ENCODE measurements at regions not wholly inside any gene's neighbourhood (a gene's known extent, or its start where the extent isn't known, plus 50 kb on each side); places are given as distances from the start of the nearest gene placed in this dataset.
A peak's percentile ranks its signal among the peaks of the same experiment; 100 is the strongest.

GRCh38 chr7:130925136-130925794, 191.3 kb upstream of the KLF14 start:
- H3K4me2 ChIP-seq (ENCODE audit: extremely low read depth, insufficient read depth, low read length) = peak overlapping the region; percentile 26
- peaks cover 6% of the 10 kb centered on the region for H3K36me3 ChIP-seq (ENCODE audit: control insufficient read depth, insufficient read depth, low read length)
- no peak overlapping the region for H3K4me3 ChIP-seq (replicated peaks in 1 of 4; ENCODE audit: control extremely low read depth in 1 of 4, insufficient read depth in 1 of 4, low read depth in 3 of 4, low read length in 4 of 4)
- peaks cover 99% of the 10 kb centered on the region for H3K79me2 ChIP-seq (ENCODE audit: control insufficient read depth, insufficient read depth, low read length)
- no peak overlapping the region for H2AFZ ChIP-seq (ENCODE audit: low read length)
- H3K9me3 ChIP-seq (ENCODE audit: control insufficient read depth, insufficient read depth, low read depth, low read length) = no peaks in the 10 kb centered on the region
- no peak for TF ChIP-seq CTCF (conservative IDR thresholded peaks at IDR 0.05 in 1 of 2, IDR thresholded peaks at IDR 0.05 in 1 of 2; ENCODE audit: low read depth in 1 of 2, low read length in 2 of 2)
- no peak for DNase-seq (ENCODE audit: low read depth in 2 of 2)
- no peaks in the 10 kb centered on the region for H4K20me1 ChIP-seq (ENCODE audit: control insufficient read depth, extremely low read depth, insufficient read depth, low read length)
- peaks cover 40% of the 10 kb centered on the region for H3K4me1 ChIP-seq (ENCODE audit: control insufficient read depth, extremely low read depth, insufficient read depth, low read length)
- peak overlapping the region; percentile 57 for H3K27ac ChIP-seq (ENCODE audit: insufficient read depth, low read length)
- H3K9ac ChIP-seq (ENCODE audit: insufficient read depth, low read length) = no peak overlapping the region
- H3K27me3 ChIP-seq (ENCODE audit: control insufficient read depth, insufficient read depth, low read length) = no peaks in the 10 kb centered on the region

- no peak for DNase-seq (ENCODE audit: low read depth in 2 of 2)
- no peak overlapping the region for H3K9ac ChIP-seq (ENCODE audit: insufficient read depth, low read length)
- peaks cover 2% of the 10 kb centered on the region for H3K36me3 ChIP-seq (ENCODE audit: control insufficient read depth, insufficient read depth, low read length)
- no peaks in the 10 kb centered on the region for H4K20me1 ChIP-seq (ENCODE audit: control insufficient read depth, extremely low read depth, insufficient read depth, low read length)
- peaks cover 99% of the 10 kb centered on the region for H3K79me2 ChIP-seq (ENCODE audit: control insufficient read depth, insufficient read depth, low read length)
- TF ChIP-seq CTCF (conservative IDR thresholded peaks at IDR 0.05 in 1 of 2, IDR thresholded peaks at IDR 0.05 in 1 of 2; ENCODE audit: low read depth in 1 of 2, low read length in 2 of 2) (no peak), EZH2 (IDR thresholded peaks at IDR 0.05; ENCODE audit: low read length, missing control alignments) (no peak)
- no peak overlapping the region for H3K4me3 ChIP-seq (replicated peaks in 1 of 4; ENCODE audit: control extremely low read depth in 1 of 4, insufficient read depth in 1 of 4, low read depth in 3 of 4, low read length in 4 of 4)
- no peaks in the 10 kb centered on the region for H3K27me3 ChIP-seq (ENCODE audit: control insufficient read depth, insufficient read depth, low read length)
- H3K4me2 ChIP-seq (ENCODE audit: extremely low read depth, insufficient read depth, low read length) = no peak overlapping the region
- H3K9me3 ChIP-seq (ENCODE audit: control insufficient read depth, insufficient read depth, low read depth, low read length) = no peaks in the 10 kb centered on the region
- H2AFZ ChIP-seq (ENCODE audit: low read length) = no peak overlapping the region
- peak overlapping the region; percentile 57 for H3K27ac ChIP-seq (ENCODE audit: insufficient read depth, low read length)
- peaks cover 37% of the 10 kb centered on the region for H3K4me1 ChIP-seq (ENCODE audit: control insufficient read depth, extremely low read depth, insufficient read depth, low read length)
These were observed 192.1 kb upstream of the KLF14 start for GRCh38 chr7:130926001-130926691.

GRCh38 chr7:130927062-130927461, 193.1 kb upstream of the KLF14 start:
- H4K20me1 ChIP-seq (ENCODE audit: control insufficient read depth, extremely low read depth, insufficient read depth, low read length) = no peaks in the 10 kb centered on the region
- H3K27me3 ChIP-seq (ENCODE audit: control insufficient read depth, insufficient read depth, low read length) = no peaks in the 10 kb centered on the region
- no peak overlapping the region for H2AFZ ChIP-seq (ENCODE audit: low read length)
- H3K4me3 ChIP-seq (replicated peaks in 1 of 4; ENCODE audit: control extremely low read depth in 1 of 4, insufficient read depth in 1 of 4, low read depth in 3 of 4, low read length in 4 of 4) = no peak overlapping the region
- DNase-seq (ENCODE audit: low read depth in 2 of 2) = no peak
- no peak overlapping the region for H3K27ac ChIP-seq (ENCODE audit: insufficient read depth, low read length)
- H3K79me2 ChIP-seq (ENCODE audit: control insufficient read depth, insufficient read depth, low read length) = peaks cover 99% of the 10 kb centered on the region
- H3K36me3 ChIP-seq (ENCODE audit: control insufficient read depth, insufficient read depth, low read length) = no peaks in the 10 kb centered on the region
- H3K4me2 ChIP-seq (ENCODE audit: extremely low read depth, insufficient read depth, low read length) = no peak overlapping the region
- H3K4me1 ChIP-seq (ENCODE audit: control insufficient read depth, extremely low read depth, insufficient read depth, low read length) = peaks cover 29% of the 10 kb centered on the region
- H3K9me3 ChIP-seq (ENCODE audit: control insufficient read depth, insufficient read depth, low read depth, low read length) = no peaks in the 10 kb centered on the region
- no peak overlapping the region for H3K9ac ChIP-seq (ENCODE audit: insufficient read depth, low read length)
- TF ChIP-seq EZH2 (IDR thresholded peaks at IDR 0.05; ENCODE audit: low read length, missing control alignments) = no peak
- no peak for TF ChIP-seq CTCF (conservative IDR thresholded peaks at IDR 0.05 in 1 of 2, IDR thresholded peaks at IDR 0.05 in 1 of 2; ENCODE audit: low read depth in 1 of 2, low read length in 2 of 2)
